HG02884 (cell line): ENCODE measurements at regions not wholly inside any gene's neighbourhood (a gene's known extent, or its start where the extent isn't known, plus 50 kb on each side); places are given as distances from the start of the nearest gene placed in this dataset.

Experiments used
- ATAC-seq: cut with Tn5 transposase; IDR thresholded peaks from one replicate; pipeline ENCODE4 v1.9.1; 2021; ENCODE audit warnings: mild to moderate bottlenecking, moderate library complexity; ENCODE audit not compliant: unreplicated experiment

GRCh38 chr4:24666316-24666715 is 82.0 kb upstream of the DHX15 start:
- ATAC-seq, result no peak

GRCh38 chr4:24666816-24667477 is 82.6 kb upstream of the DHX15 start:
- no peak for ATAC-seq

- ATAC-seq, result no peak
Observed at GRCh38 chr4:24668956-24669355, 84.6 kb upstream of the DHX15 start.

GRCh38 chr4:24669751-24670150 is 85.4 kb upstream of the DHX15 start:
- ATAC-seq, result no peak

- ATAC-seq, result no peak
Observed at GRCh38 chr4:24671849-24672248, 87.5 kb upstream of the DHX15 start.

- no peak for ATAC-seq
Observed at GRCh38 chr4:24672880-24673279, 88.5 kb upstream of the DHX15 start.

- no peak for ATAC-seq
Observed at GRCh38 chr4:24674279-24674678, 89.9 kb upstream of the DHX15 start.

- no peak for ATAC-seq
Observed at GRCh38 chr4:24675721-24676389, 91.5 kb upstream of the DHX15 start.

GRCh38 chr4:24677909-24678308 is 93.6 kb upstream of the DHX15 start:
- ATAC-seq, result no peak

GRCh38 chr4:24680746-24681448 is 96.5 kb upstream of the DHX15 start:
- ATAC-seq, result no peak

- no peak for ATAC-seq
Observed at GRCh38 chr4:24683116-24683515, 98.8 kb upstream of the DHX15 start.

- ATAC-seq, result no peak
Observed at GRCh38 chr4:24686866-24687692, 102.7 kb upstream of the DHX15 start.

GRCh38 chr4:24688453-24688852 is 104.1 kb upstream of the DHX15 start:
- ATAC-seq, result no peak

- no peak for ATAC-seq
Observed at GRCh38 chr4:24689212-24689611, 104.9 kb upstream of the DHX15 start.

GRCh38 chr4:24690436-24690835 is 104.9 kb upstream of the SOD3 start:
- no peak for ATAC-seq

- no peak for ATAC-seq
Observed at GRCh38 chr4:24693636-24694035, 101.7 kb upstream of the SOD3 start.

- ATAC-seq, result no peak
Observed at GRCh38 chr4:24700118-24700517, 95.3 kb upstream of the SOD3 start.

GRCh38 chr4:24701683-24702082 is 93.7 kb upstream of the SOD3 start:
- no peak for ATAC-seq

- ATAC-seq, result no peak
Observed at GRCh38 chr4:24702281-24702680, 93.1 kb upstream of the SOD3 start.

GRCh38 chr4:24703298-24703697 is 92.1 kb upstream of the SOD3 start:
- no peak for ATAC-seq

GRCh38 chr4:24704149-24704548 is 91.2 kb upstream of the SOD3 start:
- ATAC-seq, result no peak
